K562 (cell line): ENCODE measurements at regions not wholly inside any gene's neighbourhood (a gene's known extent, or its start where the extent isn't known, plus 50 kb on each side); places are given as distances from the start of the nearest gene placed in this dataset.

ENCODE experiments used
- ATAC-seq: fragments of 200-7000 bp; cut with Tn5 transposase; 3 replicates; pipeline ENCODE4 v1.9.1; 2020; ENCODE audit warnings: moderate library complexity
- BruUV-seq: library from RNA; stranded (reverse); fragments of 400-500 nt; replicated peaks from 2 replicates; lab custom pipeline; 2021; lab: Mats Ljungman, UMichigan
- CTCF ChIA-PET: fragments of 300-600 bp; formaldehyde crosslinking; extraction: SDS; loops from one replicate; lab custom pipeline; 2021; ENCODE audit warnings: low intra/inter-chr PET ratio; lab: Yijun Ruan, JAX
- POLR2A ChIA-PET: fragments of 300-600, 350-650 bp; sonication (Branson Sonifier 250); formaldehyde crosslinking; extraction: SDS; loops from one replicate; lab custom pipeline; 2021; ENCODE audit warnings: antibody characterized with exemption, inconsistent platforms; lab: Yijun Ruan, JAX
- DNase-seq, 4 experiments: peaks; one replicate each; pipeline versions ENCODE4 v3.0.0 to v3.0.0-alpha.2; 2011 to 2018; ENCODE audit warnings: low spot score in 3 of 4, mixed read lengths in 3 of 4; ENCODE audit errors: extremely low read depth in 1 of 4
- FAIRE-seq: peaks from 2 replicates; lab custom pipeline; 2011; peaks lifted over from hg19 to GRCh38; lab: Jason Lieb, UNC
- H2AFZ ChIP-seq: 2 replicates; pipeline ENCODE4 v1.6.0; 2011; ENCODE audit warnings: low read depth, low read length, control low read depth, inconsistent platforms
- H3K27ac ChIP-seq: fragments of 200-600 bp; 3 replicates; pipeline ENCODE4 v1.8.0; 2011; ENCODE audit warnings: low read depth, mild to moderate bottlenecking, control low read depth, inconsistent platforms, low read length, moderate library complexity, mixed read lengths; ENCODE audit errors: extremely low read depth
- H3K27me3 ChIP-seq, 2 experiments: fragments of 300-600 bp in 1 of 2; 2 replicates in 1 of 2; 3 replicates in 1 of 2; pipeline versions ENCODE4 v1.6.0 to v1.8.0; 2011; ENCODE audit warnings: inconsistent platforms in 2 of 2, low read length in 2 of 2, mild to moderate bottlenecking in 1 of 2, mixed read lengths in 1 of 2, moderate library complexity in 1 of 2; ENCODE audit not compliant: control insufficient read depth in 2 of 2, insufficient read depth in 2 of 2
- H3K36me3 ChIP-seq: fragments of 300-600 bp; 3 replicates; pipeline ENCODE4 v1.8.0; 2011; ENCODE audit warnings: mild to moderate bottlenecking, low read length, inconsistent platforms; ENCODE audit not compliant: control insufficient read depth, insufficient read depth
- H3K4me1 ChIP-seq, 2 experiments: fragments of 200-600 bp in 1 of 2; replicated peaks in 1 of 2; 2 replicates in 1 of 2; 3 replicates in 1 of 2; pipeline versions ENCODE4 v1.5.1 to v1.8.0; 2011; ENCODE audit warnings: inconsistent platforms in 2 of 2, low read length in 2 of 2, mild to moderate bottlenecking in 1 of 2, mixed read lengths in 1 of 2, moderate library complexity in 1 of 2; ENCODE audit not compliant: control insufficient read depth in 2 of 2, insufficient read depth in 2 of 2
- H3K4me2 ChIP-seq: 2 replicates; pipeline ENCODE4 v1.6.1; 2011; ENCODE audit warnings: low read length, control low read depth, inconsistent platforms, mixed read lengths; ENCODE audit not compliant: insufficient read depth
- H3K4me3 ChIP-seq: fragments of 200-600 bp; sonication (generic), shearing (Covaris generic); 2 replicates; pipeline ENCODE4 v1.5.1; 2016; ENCODE audit warnings: control low read depth, inconsistent platforms
- H3K79me2 ChIP-seq: fragments of 200-600 bp; 3 replicates; pipeline ENCODE4 v1.8.0; 2011; ENCODE audit warnings: low read length, inconsistent platforms; ENCODE audit not compliant: control insufficient read depth, insufficient read depth
- H3K9ac ChIP-seq, 2 experiments: 2 replicates each; pipeline versions ENCODE4 v1.6.0 to v1.6.1; 2011; ENCODE audit warnings: low read depth in 2 of 2, low read length in 2 of 2, control low read depth in 1 of 2, inconsistent platforms in 1 of 2, mild to moderate bottlenecking in 1 of 2, mixed read lengths in 1 of 2; ENCODE audit not compliant: insufficient read depth in 1 of 2
- H3K9me1 ChIP-seq: one replicate; pipeline ENCODE4 v1.6.0; 2011; ENCODE audit warnings: inconsistent platforms, mild to moderate bottlenecking, low read length, moderate library complexity; ENCODE audit not compliant: control insufficient read depth, insufficient read depth
- H3K9me3 ChIP-seq: replicated peaks from 2 replicates; pipeline ENCODE4 v1.5.1; 2011; ENCODE audit warnings: low read depth, low read length, inconsistent platforms; ENCODE audit not compliant: control insufficient read depth, insufficient read depth
- H4K20me1 ChIP-seq: replicated peaks from 2 replicates; pipeline ENCODE4 v1.6.1; 2011; ENCODE audit warnings: low read length, inconsistent platforms, mixed read lengths; ENCODE audit not compliant: control insufficient read depth, insufficient read depth
- BRD4 ChIP-seq: fragments of 200-600 bp; sonication (generic); IDR thresholded peaks from 2 replicates; pipeline ENCODE4 v1.6.1; 2017; ENCODE audit warnings: inconsistent platforms
- COPS2 ChIP-seq: fragments of 450-650 bp; conservative IDR thresholded peaks from 2 replicates; pipeline ENCODE4 v1.6.1; 2016; ENCODE audit warnings: mild to moderate bottlenecking, moderate library complexity
- CXXC5 ChIP-seq: fragments of 250-450 bp; sonication (Bioruptor Pico); IDR thresholded peaks from 2 replicates; pipeline ENCODE4 v1.8.0; 2022; ENCODE audit warnings: inconsistent platforms, mild to moderate bottlenecking, moderate library complexity
- GATAD2A ChIP-seq: fragments of 450-650 bp; IDR thresholded peaks from 2 replicates; pipeline ENCODE4 v1.6.1; 2017
- KHSRP ChIP-seq: fragments of 450-650 bp; IDR thresholded peaks from 2 replicates; pipeline ENCODE4 v1.6.1; 2017
- KLF6 ChIP-seq: fragments of 250-450 bp; sonication (Bioruptor Pico); IDR thresholded peaks from 2 replicates; pipeline ENCODE4 v1.4.0; 2020; ENCODE audit warnings: mild to moderate bottlenecking, moderate library complexity, borderline replicate concordance
- RCOR1 ChIP-seq, 2 experiments: IDR thresholded peaks; 2 replicates each; pipeline ENCODE4 v1.6.1; 2012; ENCODE audit warnings: low read depth in 2 of 2, low read length in 2 of 2, borderline replicate concordance in 1 of 2, improper control_type of control experiment in 1 of 2
- SMARCB1 ChIP-seq: IDR thresholded peaks from 2 replicates; pipeline ENCODE4 v1.6.1; 2011; ENCODE audit warnings: improper control_type of control experiment, low read depth; ENCODE audit not compliant: insufficient read length
- TCF7L2 ChIP-seq: fragments of 150-350 bp; IDR thresholded peaks from 2 replicates; pipeline ENCODE4 v1.6.1; 2016; ENCODE audit warnings: low read depth, mild to moderate bottlenecking, low read length, moderate library complexity
- TCFL5 ChIP-seq: fragments of 250-450 bp; sonication (Bioruptor Pico); conservative IDR thresholded peaks from 2 replicates; pipeline ENCODE4 v1.6.1; 2021; ENCODE audit warnings: mild to moderate bottlenecking, moderate library complexity, matching md5 sums
- ZNF239 ChIP-seq: fragments of 250-450 bp; sonication (Bioruptor Pico); IDR thresholded peaks from 2 replicates; pipeline ENCODE4 v1.4.0; 2020; ENCODE audit warnings: mild to moderate bottlenecking
- ZNF311 ChIP-seq: fragments of 250-450 bp; sonication (Bioruptor Pico); IDR thresholded peaks from 2 replicates; pipeline ENCODE4 v1.4.0; 2020; ENCODE audit warnings: mild to moderate bottlenecking, moderate library complexity
- WGBS: fragments of 100-300 bp; shearing (Covaris generic); methylation state at CpG from one replicate; pipeline ENCODE4 v1.1.6; 2016; ENCODE audit warnings: low coverage, mixed read lengths; ENCODE audit not compliant: insufficient coverage; ENCODE audit errors: missing lambda C conversion rate; 5-methylcytosine and 5-hydroxymethylcytosine counted together
- in situ Hi-C: fragments of 300-500 bp; cut with MboI; formaldehyde crosslinking; loops from 4 replicates; pipeline ENCODE4 v1.15.0; 2018; ENCODE audit warnings: inconsistent platforms, mixed read lengths
- intact Hi-C: fragments of 100-400 bp; cut with micrococcal nuclease; formaldehyde crosslinking; loops from 2 replicates; pipeline ENCODE4 v1.14.2; 2022
- TF ChIP-seq, protein P1 (sequence below): fragments of 250-450 bp; sonication (Bioruptor Pico); IDR thresholded peaks from 2 replicates; pipeline ENCODE4 v1.8.0; 2021; ENCODE audit warnings: moderate library complexity, mild to moderate bottlenecking, inconsistent platforms
- TF ChIP-seq, protein P2 (sequence below): sonication (generic); formaldehyde crosslinking; IDR thresholded peaks from 2 replicates; pipeline ENCODE4 v1.9.0; 2022; ENCODE audit warnings: mild to moderate bottlenecking, missing genetic modification reagents
- TF ChIP-seq, protein P3 (sequence below): sonication (generic); formaldehyde crosslinking; IDR thresholded peaks from 2 replicates; pipeline ENCODE4 v1.8.0; 2022; ENCODE audit warnings: missing genetic modification reagents, mild to moderate bottlenecking, borderline replicate concordance
- TF ChIP-seq, protein P4 (sequence below): fragments of 450-650 bp; IDR thresholded peaks from one replicate; pipeline ENCODE4 v1.6.1; 2018; ENCODE audit warnings: mild to moderate bottlenecking, moderate library complexity; ENCODE audit not compliant: partially characterized antibody
- TF ChIP-seq, protein P5 (sequence below), 2 experiments: fragments of 450-650 bp; conservative IDR thresholded peaks; 2 replicates each; pipeline ENCODE4 v1.6.1; 2017; ENCODE audit warnings: mild to moderate bottlenecking in 2 of 2, moderate library complexity in 2 of 2

DNA sequence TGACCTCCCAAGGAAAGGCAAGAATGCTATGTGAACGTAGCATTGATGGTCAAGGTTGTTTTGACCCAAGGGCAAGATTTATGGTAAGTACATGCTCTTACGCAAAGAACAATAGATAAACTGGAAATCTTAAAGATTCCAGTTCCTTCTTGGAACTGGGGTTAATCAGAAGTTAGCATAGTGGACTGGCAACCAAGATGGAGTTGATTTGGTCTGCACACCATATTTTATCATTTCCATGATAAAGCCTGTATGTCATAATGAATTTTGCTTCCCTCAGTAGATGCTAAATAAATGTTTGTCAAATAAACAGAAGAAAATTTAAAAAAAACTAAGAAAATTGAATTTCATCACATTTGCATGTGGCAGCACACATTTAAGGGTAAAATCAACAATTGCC, 242.4 kb upstream of the MEF2C start:
- 13% methylated on average over 2 of the region's 2 CpGs for WGBS
- Histone ChIP-seq H3K4me2 (no peak overlapping the region), H3K9me1 (no peaks in the 10 kb centered on the region), H3K36me3 (no peaks in the 10 kb centered on the region), H4K20me1 (no peaks in the 10 kb centered on the region), H3K4me3 (no peak overlapping the region), H3K27ac (no peak overlapping the region), H3K27me3 (no peaks in the 10 kb centered on the region), H3K9me3 (no peaks in the 10 kb centered on the region; the same call in 1 of the 2 replicates), H2AFZ (0 out of 2 replicates have a peak overlapping the region, but pooled peaks have one; percentile 1), H3K9ac (no peak overlapping the region), H3K79me2 (no peaks in the 10 kb centered on the region), H3K4me1 (peaks cover 4 to 35% of the 10 kb centered on the region in 2 experiments; a peak in 4 of 5 replicates)
- POLR2A ChIA-PET: interaction anchor here (0.6 kb wide), 1 partner anchor 144 kb away, joined by 3 read pairs; no protein-coding TSS in a partner anchor
- ATAC-seq: no peak
- FAIRE-seq: peak; percentile 29
- in situ Hi-C loops: no loop called here
- intact Hi-C loops: loop anchor here (5.0 kb wide), 1 partner anchor 298 kb away; no protein-coding TSS in a partner anchor
- no TSS peak for BruUV-seq
- CTCF ChIA-PET: no interaction called here
- DNase-seq: no peak
- TF ChIP-seq BRD4 (no peak), ZNF311 (CRISPR knock-in tag) (peak; percentile 93), COPS2 (no peak), ZNF239 (CRISPR knock-in tag) (peak; percentile 59), SMARCB1 (no peak), TCF7L2 (no peak), CXXC5 (CRISPR knock-in tag) (peak; percentile 56), KLF6 (CRISPR knock-in tag) (peak; percentile 85; the same call in 1 of the 2 replicates), RCOR1 (IDR thresholded peaks at IDR 0.05; ENCODE audit: borderline replicate concordance in 1 of 2, low read depth in 2 of 2, low read length in 2 of 2) (0 out of 4 replicates have a peak, but pooled peaks of 1 of the 2 experiments have one; percentile 19), GATAD2A (no peak), KHSRP (no peak), TCFL5 (CRISPR knock-in tag) (no peak)
- TF ChIP-seq, protein P1, sequence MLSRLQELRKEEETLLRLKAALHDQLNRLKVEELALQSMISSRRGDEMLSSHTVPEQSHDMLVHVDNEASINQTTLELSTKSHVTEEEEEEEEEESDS (CRISPR knock-in tag): no peak
- TF ChIP-seq, protein P2, sequence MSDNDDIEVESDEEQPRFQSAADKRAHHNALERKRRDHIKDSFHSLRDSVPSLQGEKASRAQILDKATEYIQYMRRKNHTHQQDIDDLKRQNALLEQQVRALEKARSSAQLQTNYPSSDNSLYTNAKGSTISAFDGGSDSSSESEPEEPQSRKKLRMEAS (CRISPR knock-in tag): no peak
- TF ChIP-seq, protein P3, sequence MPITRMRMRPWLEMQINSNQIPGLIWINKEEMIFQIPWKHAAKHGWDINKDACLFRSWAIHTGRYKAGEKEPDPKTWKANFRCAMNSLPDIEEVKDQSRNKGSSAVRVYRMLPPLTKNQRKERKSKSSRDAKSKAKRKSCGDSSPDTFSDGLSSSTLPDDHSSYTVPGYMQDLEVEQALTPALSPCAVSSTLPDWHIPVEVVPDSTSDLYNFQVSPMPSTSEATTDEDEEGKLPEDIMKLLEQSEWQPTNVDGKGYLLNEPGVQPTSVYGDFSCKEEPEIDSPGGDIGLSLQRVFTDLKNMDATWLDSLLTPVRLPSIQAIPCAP (CRISPR knock-in tag): no peak
- TF ChIP-seq, protein P4, sequence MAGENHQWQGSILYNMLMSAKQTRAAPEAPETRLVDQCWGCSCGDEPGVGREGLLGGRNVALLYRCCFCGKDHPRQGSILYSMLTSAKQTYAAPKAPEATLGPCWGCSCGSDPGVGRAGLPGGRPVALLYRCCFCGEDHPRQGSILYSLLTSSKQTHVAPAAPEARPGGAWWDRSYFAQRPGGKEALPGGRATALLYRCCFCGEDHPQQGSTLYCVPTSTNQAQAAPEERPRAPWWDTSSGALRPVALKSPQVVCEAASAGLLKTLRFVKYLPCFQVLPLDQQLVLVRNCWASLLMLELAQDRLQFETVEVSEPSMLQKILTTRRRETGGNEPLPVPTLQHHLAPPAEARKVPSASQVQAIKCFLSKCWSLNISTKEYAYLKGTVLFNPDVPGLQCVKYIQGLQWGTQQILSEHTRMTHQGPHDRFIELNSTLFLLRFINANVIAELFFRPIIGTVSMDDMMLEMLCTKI: no peak
- TF ChIP-seq, protein P5, sequence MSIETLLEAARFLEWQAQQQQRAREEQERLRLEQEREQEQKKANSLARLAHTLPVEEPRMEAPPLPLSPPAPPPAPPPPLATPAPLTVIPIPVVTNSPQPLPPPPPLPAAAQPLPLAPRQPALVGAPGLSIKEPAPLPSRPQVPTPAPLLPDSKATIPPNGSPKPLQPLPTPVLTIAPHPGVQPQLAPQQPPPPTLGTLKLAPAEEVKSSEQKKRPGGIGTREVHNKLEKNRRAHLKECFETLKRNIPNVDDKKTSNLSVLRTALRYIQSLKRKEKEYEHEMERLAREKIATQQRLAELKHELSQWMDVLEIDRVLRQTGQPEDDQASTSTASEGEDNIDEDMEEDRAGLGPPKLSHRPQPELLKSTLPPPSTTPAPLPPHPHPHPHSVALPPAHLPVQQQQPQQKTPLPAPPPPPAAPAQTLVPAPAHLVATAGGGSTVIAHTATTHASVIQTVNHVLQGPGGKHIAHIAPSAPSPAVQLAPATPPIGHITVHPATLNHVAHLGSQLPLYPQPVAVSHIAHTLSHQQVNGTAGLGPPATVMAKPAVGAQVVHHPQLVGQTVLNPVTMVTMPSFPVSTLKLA (conservative IDR thresholded peaks at IDR 0.05): no peak
